ENCODE measurements at regions not wholly inside any gene's neighbourhood (a gene's known extent, or its start where the extent isn't known, plus 50 kb on each side); places are given as distances from the start of the nearest gene placed in this dataset.
A peak's percentile ranks its signal among the peaks of the same experiment; 100 is the strongest.

- Histone ChIP-seq H3K27ac (no peak overlapping the region), H3F3A (ENCODE audit: insufficient read depth) (peaks cover 4% of the 10 kb centered on the region; the same call in 1 of the 2 replicates), H3K9me3 (ENCODE audit: low read depth) (no peaks in the 10 kb centered on the region), H3K4me3 (no peak overlapping the region), H3K9ac (no peak overlapping the region), H2AFZ (no peak overlapping the region), H3K9me2 (ENCODE audit: insufficient read depth) (0 out of 2 replicates have a peak, but pooled peaks cover 3% of the 10 kb centered on the region), H3K36me3 (ENCODE audit: low read depth) (no peaks in the 10 kb centered on the region), H3K4me1 (ENCODE audit: insufficient read depth) (peaks cover 4% of the 10 kb centered on the region), H3K4me2 (ENCODE audit: unreplicated experiment) (no peak overlapping the region), H3K27me3 (replicated peaks; ENCODE audit: insufficient read depth) (no peaks in the 10 kb centered on the region), H3K79me2 (ENCODE audit: insufficient read depth) (no peaks in the 10 kb centered on the region), H4K20me1 (ENCODE audit: insufficient read depth) (no peaks in the 10 kb centered on the region)
- TF ChIP-seq EZH2phosphoT487 (IDR thresholded peaks at IDR 0.05; ENCODE audit: insufficient read depth, low read depth) (no peak), EZH2 (IDR thresholded peaks at IDR 0.05; ENCODE audit: insufficient read depth, poor library complexity, severe bottlenecking) (no peak)
- WGBS, 2 experiments (ENCODE audit: low coverage in 1 of 2, low lambda C conversion rate in 2 of 2, missing lambda C conversion rate in 2 of 2) = 40 to 42% methylated on average over 8 of the region's 8 CpGs
- DNase-seq = peak; percentile 41
- in situ Hi-C loops (cut with MboI) = no loop called here
These were observed 81.2 kb downstream of the SPRY1 start for GRCh38 chr4:123477711-123478209.

GRCh38 chr4:123478859-123479345 is 82.3 kb downstream of the SPRY1 start:
- H3K9me2 ChIP-seq (ENCODE audit: insufficient read depth) = no peaks in the 10 kb centered on the region
- H3K4me2 ChIP-seq (ENCODE audit: unreplicated experiment) = no peak overlapping the region
- TF ChIP-seq EZH2phosphoT487 (IDR thresholded peaks at IDR 0.05; ENCODE audit: insufficient read depth, low read depth) = no peak
- TF ChIP-seq EZH2 (IDR thresholded peaks at IDR 0.05; ENCODE audit: insufficient read depth, poor library complexity, severe bottlenecking) = no peak
- 94 to 96% methylated on average over 6 of the region's 6 CpGs for WGBS, 2 experiments (ENCODE audit: low coverage in 1 of 2, low lambda C conversion rate in 2 of 2, missing lambda C conversion rate in 2 of 2)
- no peaks in the 10 kb centered on the region for H3K27me3 ChIP-seq (replicated peaks; ENCODE audit: insufficient read depth)
- H3K4me3 ChIP-seq = no peak overlapping the region
- peaks cover 4% of the 10 kb centered on the region for H3K4me1 ChIP-seq (ENCODE audit: insufficient read depth)
- no peaks in the 10 kb centered on the region for H4K20me1 ChIP-seq (ENCODE audit: insufficient read depth)
- no peak for DNase-seq
- no peak overlapping the region for H2AFZ ChIP-seq
- H3K27ac ChIP-seq = no peak overlapping the region
- peaks cover 4% of the 10 kb centered on the region; the same call in 1 of the 2 replicates for H3F3A ChIP-seq (ENCODE audit: insufficient read depth)
- no peaks in the 10 kb centered on the region for H3K36me3 ChIP-seq (ENCODE audit: low read depth)
- no peak overlapping the region for H3K9ac ChIP-seq
- no peaks in the 10 kb centered on the region for H3K9me3 ChIP-seq (ENCODE audit: low read depth)
- in situ Hi-C loops (cut with MboI) = no loop called here
- no peaks in the 10 kb centered on the region for H3K79me2 ChIP-seq (ENCODE audit: insufficient read depth)

- Histone ChIP-seq H3K9me2 (ENCODE audit: insufficient read depth) (no peaks in the 10 kb centered on the region), H3K9ac (no peak overlapping the region), H3K27me3 (replicated peaks; ENCODE audit: insufficient read depth) (no peaks in the 10 kb centered on the region), H3K36me3 (ENCODE audit: low read depth) (no peaks in the 10 kb centered on the region), H3F3A (ENCODE audit: insufficient read depth) (peaks cover 4% of the 10 kb centered on the region; the same call in 1 of the 2 replicates), H3K4me3 (no peak overlapping the region), H3K9me3 (ENCODE audit: low read depth) (no peaks in the 10 kb centered on the region), H3K4me2 (ENCODE audit: unreplicated experiment) (no peak overlapping the region), H4K20me1 (ENCODE audit: insufficient read depth) (no peaks in the 10 kb centered on the region), H2AFZ (no peak overlapping the region), H3K79me2 (ENCODE audit: insufficient read depth) (no peaks in the 10 kb centered on the region), H3K27ac (no peak overlapping the region), H3K4me1 (ENCODE audit: insufficient read depth) (peaks cover 4% of the 10 kb centered on the region)
- in situ Hi-C loops (cut with MboI) = no loop called here
- WGBS, 2 experiments (ENCODE audit: low coverage in 1 of 2, low lambda C conversion rate in 2 of 2, missing lambda C conversion rate in 2 of 2) = 81 to 88% methylated on average over 2 of the region's 2 CpGs
- TF ChIP-seq EZH2 (IDR thresholded peaks at IDR 0.05; ENCODE audit: insufficient read depth, poor library complexity, severe bottlenecking) (no peak), EZH2phosphoT487 (IDR thresholded peaks at IDR 0.05; ENCODE audit: insufficient read depth, low read depth) (no peak)
- DNase-seq = peak; percentile 12
These were observed 83.3 kb downstream of the SPRY1 start for GRCh38 chr4:123479944-123480343.

GRCh38 chr4:123480706-123481418 is 84.3 kb downstream of the SPRY1 start:
- peak; percentile 85 for DNase-seq
- no peaks in the 10 kb centered on the region for H3K79me2 ChIP-seq (ENCODE audit: insufficient read depth)
- H3K36me3 ChIP-seq (ENCODE audit: low read depth) = no peaks in the 10 kb centered on the region

More at GRCh38 chr4:123480706-123481418, 84.3 kb downstream of the SPRY1 start:
- Histone ChIP-seq H3K4me1 (ENCODE audit: insufficient read depth) (peaks cover 4% of the 10 kb centered on the region), H3F3A (ENCODE audit: insufficient read depth) (peaks cover 4% of the 10 kb centered on the region; the same call in 1 of the 2 replicates), H4K20me1 (ENCODE audit: insufficient read depth) (no peaks in the 10 kb centered on the region), H3K4me2 (ENCODE audit: unreplicated experiment) (no peak overlapping the region), H3K9ac (no peak overlapping the region), H3K27me3 (replicated peaks; ENCODE audit: insufficient read depth) (no peaks in the 10 kb centered on the region), H2AFZ (no peak overlapping the region), H3K27ac (no peak overlapping the region), H3K9me2 (ENCODE audit: insufficient read depth) (no peaks in the 10 kb centered on the region), H3K4me3 (no peak overlapping the region), H3K9me3 (ENCODE audit: low read depth) (no peaks in the 10 kb centered on the region)
- TF ChIP-seq EZH2phosphoT487 (IDR thresholded peaks at IDR 0.05; ENCODE audit: insufficient read depth, low read depth) = no peak
- TF ChIP-seq EZH2 (IDR thresholded peaks at IDR 0.05; ENCODE audit: insufficient read depth, poor library complexity, severe bottlenecking) = no peak
- WGBS, 2 experiments (ENCODE audit: low coverage in 1 of 2, low lambda C conversion rate in 2 of 2, missing lambda C conversion rate in 2 of 2) = 59 to 67% methylated on average over 7 of the region's 7 CpGs
- in situ Hi-C loops (cut with MboI) = no loop called here
